ENCODE measurements at regions not wholly inside any gene's neighbourhood (a gene's known extent, or its start where the extent isn't known, plus 50 kb on each side); places are given as distances from the start of the nearest gene placed in this dataset.

DNA sequence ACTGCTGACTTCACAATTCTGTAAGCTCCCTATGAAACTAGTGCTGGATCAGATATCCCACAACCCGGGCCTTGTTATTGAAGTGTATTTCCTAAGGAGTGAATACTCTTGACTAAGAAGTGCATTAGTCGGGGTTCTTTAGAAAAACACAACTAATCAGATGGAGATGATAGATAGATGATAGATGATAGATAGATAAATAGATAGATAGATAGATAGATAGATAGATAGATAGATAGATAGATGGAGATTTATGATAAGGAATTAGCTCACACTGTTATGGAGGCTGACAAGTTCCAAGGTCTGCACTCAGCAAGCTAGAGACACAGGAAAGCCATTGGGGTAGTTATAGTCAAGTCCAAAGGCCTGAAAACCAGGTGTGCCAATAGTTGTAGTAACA lies 214.6 kb upstream of the COX7C start:
- no peak for DNase-seq (ENCODE audit: low spot score)
- in situ Hi-C loops (cut with MboI; ENCODE audit: low pct_unique_long_range_greater_than_20kb, low sequenced_read_pairs, unreplicated experiment): no loop called here
- TF ChIP-seq, protein P1, sequence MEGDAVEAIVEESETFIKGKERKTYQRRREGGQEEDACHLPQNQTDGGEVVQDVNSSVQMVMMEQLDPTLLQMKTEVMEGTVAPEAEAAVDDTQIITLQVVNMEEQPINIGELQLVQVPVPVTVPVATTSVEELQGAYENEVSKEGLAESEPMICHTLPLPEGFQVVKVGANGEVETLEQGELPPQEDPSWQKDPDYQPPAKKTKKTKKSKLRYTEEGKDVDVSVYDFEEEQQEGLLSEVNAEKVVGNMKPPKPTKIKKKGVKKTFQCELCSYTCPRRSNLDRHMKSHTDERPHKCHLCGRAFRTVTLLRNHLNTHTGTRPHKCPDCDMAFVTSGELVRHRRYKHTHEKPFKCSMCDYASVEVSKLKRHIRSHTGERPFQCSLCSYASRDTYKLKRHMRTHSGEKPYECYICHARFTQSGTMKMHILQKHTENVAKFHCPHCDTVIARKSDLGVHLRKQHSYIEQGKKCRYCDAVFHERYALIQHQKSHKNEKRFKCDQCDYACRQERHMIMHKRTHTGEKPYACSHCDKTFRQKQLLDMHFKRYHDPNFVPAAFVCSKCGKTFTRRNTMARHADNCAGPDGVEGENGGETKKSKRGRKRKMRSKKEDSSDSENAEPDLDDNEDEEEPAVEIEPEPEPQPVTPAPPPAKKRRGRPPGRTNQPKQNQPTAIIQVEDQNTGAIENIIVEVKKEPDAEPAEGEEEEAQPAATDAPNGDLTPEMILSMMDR (IDR thresholded peaks at IDR 0.05; ENCODE audit: extremely low read depth, insufficient read depth, missing control alignments): no peak

- TF ChIP-seq, protein P1 (IDR thresholded peaks at IDR 0.05; ENCODE audit: extremely low read depth, insufficient read depth, missing control alignments): no peak
- in situ Hi-C loops (cut with MboI; ENCODE audit: low pct_unique_long_range_greater_than_20kb, low sequenced_read_pairs, unreplicated experiment): no loop called here
- DNase-seq (ENCODE audit: low spot score): no peak
Measured at GRCh38 chr5:86404256-86404655, 213.5 kb upstream of the COX7C start.

GRCh38 chr5:86407711-86408110 lies 210.0 kb upstream of the COX7C start:
- TF ChIP-seq, protein P1 (IDR thresholded peaks at IDR 0.05; ENCODE audit: extremely low read depth, insufficient read depth, missing control alignments): no peak
- no peak for DNase-seq (ENCODE audit: low spot score)
- in situ Hi-C loops (cut with MboI; ENCODE audit: low pct_unique_long_range_greater_than_20kb, low sequenced_read_pairs, unreplicated experiment): no loop called here

DNA sequence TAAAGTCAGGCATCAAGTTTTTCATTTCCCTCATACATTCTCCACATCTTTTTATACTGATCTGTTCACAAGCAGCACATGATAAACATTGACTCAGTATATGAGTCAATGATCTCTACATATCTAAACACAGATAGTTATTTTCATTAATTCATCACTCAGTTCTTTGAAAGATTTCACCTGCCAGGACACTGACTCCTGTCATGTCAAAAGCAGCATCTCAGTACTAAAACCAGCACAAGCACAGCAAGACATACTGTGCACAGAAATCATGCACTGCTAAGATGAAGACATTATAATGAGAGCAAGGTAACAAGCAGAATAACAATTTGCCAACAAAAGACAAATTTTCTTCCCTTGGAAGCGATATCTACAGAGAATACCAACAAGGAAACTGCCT lies 206.1 kb upstream of the COX7C start:
- TF ChIP-seq, protein P1 (IDR thresholded peaks at IDR 0.05; ENCODE audit: extremely low read depth, insufficient read depth, missing control alignments): no peak
- no peak for DNase-seq (ENCODE audit: low spot score)
- in situ Hi-C loops (cut with MboI; ENCODE audit: low pct_unique_long_range_greater_than_20kb, low sequenced_read_pairs, unreplicated experiment): no loop called here

DNA sequence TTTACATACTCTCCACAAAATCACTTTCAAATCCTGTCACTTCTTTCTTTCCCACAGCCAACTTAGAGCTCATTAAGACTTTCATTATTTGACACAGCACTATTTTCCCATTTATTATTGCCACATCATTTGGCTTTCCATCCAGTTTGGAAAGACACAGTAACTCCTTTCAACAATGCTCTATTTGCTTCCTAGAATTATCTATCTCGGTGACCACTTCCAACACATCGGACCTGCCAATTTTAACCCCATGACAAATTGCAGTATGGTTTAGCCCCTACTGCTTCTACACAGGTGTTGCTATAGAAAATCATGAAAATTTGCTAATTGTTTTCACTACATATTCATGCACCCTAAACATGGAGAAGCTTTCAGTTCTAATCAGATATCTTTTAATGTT lies 190.6 kb upstream of the COX7C start:
- TF ChIP-seq, protein P1 (IDR thresholded peaks at IDR 0.05; ENCODE audit: extremely low read depth, insufficient read depth, missing control alignments): no peak
- no peak for DNase-seq (ENCODE audit: low spot score)
- in situ Hi-C loops (cut with MboI; ENCODE audit: low pct_unique_long_range_greater_than_20kb, low sequenced_read_pairs, unreplicated experiment): no loop called here

DNA sequence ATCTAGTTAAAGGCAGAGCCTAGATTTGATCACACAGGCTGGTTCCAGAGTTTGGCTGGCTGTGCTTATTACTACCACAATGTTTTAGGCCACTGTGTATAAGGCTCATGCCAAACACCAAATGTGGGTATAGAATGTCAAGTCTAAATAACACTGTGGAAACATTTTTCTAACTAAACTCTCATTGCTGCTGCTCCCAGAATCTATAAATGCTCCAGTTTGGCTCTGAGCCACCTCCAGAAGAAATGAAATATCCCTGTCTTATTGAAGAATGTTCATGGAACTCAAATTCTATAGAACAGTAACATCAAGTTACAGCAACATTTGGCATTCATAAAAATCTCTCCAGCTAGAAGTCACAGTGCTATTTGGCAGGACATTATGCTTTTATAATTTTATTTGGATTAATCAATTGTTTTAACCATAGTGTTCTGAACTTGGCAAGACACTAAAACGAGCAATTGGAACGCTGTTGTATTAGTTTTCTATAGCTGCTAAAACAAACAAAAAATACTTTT lies 178.1 kb upstream of the COX7C start:
- TF ChIP-seq, protein P1 (IDR thresholded peaks at IDR 0.05; ENCODE audit: extremely low read depth, insufficient read depth, missing control alignments): no peak
- DNase-seq (ENCODE audit: low spot score): no peak
- in situ Hi-C loops (cut with MboI; ENCODE audit: low pct_unique_long_range_greater_than_20kb, low sequenced_read_pairs, unreplicated experiment): no loop called here
